HG03354 (cell line): ENCODE measurements at regions not wholly inside any gene's neighbourhood (a gene's known extent, or its start where the extent isn't known, plus 50 kb on each side); places are given as distances from the start of the nearest gene placed in this dataset.

Experiments
- ATAC-seq: cut with Tn5 transposase; IDR thresholded peaks from one replicate; pipeline ENCODE4 v1.9.1; 2021; ENCODE audit warnings: mild to moderate bottlenecking; ENCODE audit not compliant: unreplicated experiment, poor library complexity, severe bottlenecking

- ATAC-seq = no peak
These were observed 189.7 kb upstream of the SLC27A6 start for GRCh38 chr5:128775558-128775957.

GRCh38 chr5:128777052-128777451 is 188.2 kb upstream of the SLC27A6 start:
- peak; percentile 89 for ATAC-seq

GRCh38 chr5:128778474-128778873 is 186.8 kb upstream of the SLC27A6 start:
- ATAC-seq = no peak

GRCh38 chr5:128782446-128782845 is 182.8 kb upstream of the SLC27A6 start:
- no peak for ATAC-seq

- ATAC-seq = no peak
These were observed 180.6 kb upstream of the SLC27A6 start for GRCh38 chr5:128784726-128785125.

- ATAC-seq = no peak
These were observed 174.0 kb upstream of the SLC27A6 start for GRCh38 chr5:128791312-128791711.

- no peak for ATAC-seq
These were observed 168.8 kb upstream of the SLC27A6 start for GRCh38 chr5:128796506-128796905.

- ATAC-seq = no peak
These were observed 166.4 kb upstream of the SLC27A6 start for GRCh38 chr5:128798871-128799270.

GRCh38 chr5:128799945-128800344 is 165.3 kb upstream of the SLC27A6 start:
- no peak for ATAC-seq

- ATAC-seq = no peak
These were observed 164.9 kb upstream of the SLC27A6 start for GRCh38 chr5:128800377-128800776.

- no peak for ATAC-seq
These were observed 151.8 kb upstream of the SLC27A6 start for GRCh38 chr5:128813317-128814070.

- no peak for ATAC-seq
These were observed 150.1 kb upstream of the SLC27A6 start for GRCh38 chr5:128815201-128815600.

GRCh38 chr5:128825826-128826225 is 139.5 kb upstream of the SLC27A6 start:
- ATAC-seq = no peak

GRCh38 chr5:128826275-128826674 is 139.0 kb upstream of the SLC27A6 start:
- no peak for ATAC-seq

GRCh38 chr5:128836571-128836970 is 128.7 kb upstream of the SLC27A6 start:
- no peak for ATAC-seq

GRCh38 chr5:128838623-128839022 is 126.7 kb upstream of the SLC27A6 start:
- ATAC-seq = no peak

GRCh38 chr5:128842241-128842640 is 123.0 kb upstream of the SLC27A6 start:
- no peak for ATAC-seq

- no peak for ATAC-seq
These were observed 120.8 kb upstream of the SLC27A6 start for GRCh38 chr5:128844354-128844923.

GRCh38 chr5:128850049-128850448 is 115.2 kb upstream of the SLC27A6 start:
- no peak for ATAC-seq

GRCh38 chr5:128854931-128855330 is 110.4 kb upstream of the SLC27A6 start:
- no peak for ATAC-seq

GRCh38 chr5:128857076-128857677 is 108.1 kb upstream of the SLC27A6 start:
- no peak for ATAC-seq
